ENCODE measurements at regions not wholly inside any gene's neighbourhood (a gene's known extent, or its start where the extent isn't known, plus 50 kb on each side); places are given as distances from the start of the nearest gene placed in this dataset.

- FAIRE-seq = no peak
- TF ChIP-seq POLR2A (IDR thresholded peaks at IDR 0.05; ENCODE audit: low read depth, low read length) (no peak), POU2F2 (IDR thresholded peaks at IDR 0.05; ENCODE audit: low read depth, low read length) (no peak), POLR2AphosphoS5 (IDR thresholded peaks at IDR 0.05; ENCODE audit: low read depth, low read length) (no peak), PAX5 (IDR thresholded peaks at IDR 0.05; ENCODE audit: insufficient read depth, low read length, severe bottlenecking) (no peak), SPI1 (IDR thresholded peaks at IDR 0.05; ENCODE audit: low read depth, low read length) (no peak), TAF1 (IDR thresholded peaks at IDR 0.05; ENCODE audit: low read depth, low read length) (no peak)
- no peak for DNase-seq (ENCODE audit: insufficient read length, low spot score)
Measured at GRCh38 chr4:126241634-126242033, 926.9 kb downstream of the FAT4 start.

GRCh38 chr4:126242679-126243390, 928.1 kb downstream of the FAT4 start:
- FAIRE-seq (no peak), DNase-seq (ENCODE audit: insufficient read length, low spot score) (no peak)
- TF ChIP-seq PAX5 (IDR thresholded peaks at IDR 0.05; ENCODE audit: insufficient read depth, low read length, severe bottlenecking) (no peak), POLR2A (IDR thresholded peaks at IDR 0.05; ENCODE audit: low read depth, low read length) (no peak), SPI1 (IDR thresholded peaks at IDR 0.05; ENCODE audit: low read depth, low read length) (no peak), POU2F2 (IDR thresholded peaks at IDR 0.05; ENCODE audit: low read depth, low read length) (no peak), POLR2AphosphoS5 (IDR thresholded peaks at IDR 0.05; ENCODE audit: low read depth, low read length) (no peak)

GRCh38 chr4:126247409-126247808, 932.7 kb downstream of the FAT4 start:
- no peak for FAIRE-seq
- DNase-seq (ENCODE audit: insufficient read length, low spot score) = no peak
- TF ChIP-seq POLR2A (IDR thresholded peaks at IDR 0.05; ENCODE audit: low read depth, low read length) (no peak), POU2F2 (IDR thresholded peaks at IDR 0.05; ENCODE audit: low read depth, low read length) (no peak), TAF1 (IDR thresholded peaks at IDR 0.05; ENCODE audit: low read depth, low read length) (no peak), PAX5 (IDR thresholded peaks at IDR 0.05; ENCODE audit: insufficient read depth, low read length, severe bottlenecking) (no peak), POLR2AphosphoS5 (IDR thresholded peaks at IDR 0.05; ENCODE audit: low read depth, low read length) (no peak)

GRCh38 chr4:126250006-126250405, 935.3 kb downstream of the FAT4 start:
- DNase-seq (ENCODE audit: insufficient read length, low spot score) (no peak), FAIRE-seq (no peak)
- no peak for TF ChIP-seq PAX5 (IDR thresholded peaks at IDR 0.05; ENCODE audit: insufficient read depth, low read length, severe bottlenecking)
- TF ChIP-seq POLR2AphosphoS5 (IDR thresholded peaks at IDR 0.05; ENCODE audit: low read depth, low read length) = no peak
- no peak for TF ChIP-seq SPI1 (IDR thresholded peaks at IDR 0.05; ENCODE audit: low read depth, low read length)
- no peak for TF ChIP-seq TAF1 (IDR thresholded peaks at IDR 0.05; ENCODE audit: low read depth, low read length)
- TF ChIP-seq POLR2A (IDR thresholded peaks at IDR 0.05; ENCODE audit: low read depth, low read length) = no peak
- TF ChIP-seq POU2F2 (IDR thresholded peaks at IDR 0.05; ENCODE audit: low read depth, low read length) = no peak

- DNase-seq (ENCODE audit: insufficient read length, low spot score) (no peak), FAIRE-seq (no peak)
- TF ChIP-seq SPI1 (IDR thresholded peaks at IDR 0.05; ENCODE audit: low read depth, low read length) (no peak), POLR2AphosphoS5 (IDR thresholded peaks at IDR 0.05; ENCODE audit: low read depth, low read length) (no peak), TAF1 (IDR thresholded peaks at IDR 0.05; ENCODE audit: low read depth, low read length) (no peak), POU2F2 (IDR thresholded peaks at IDR 0.05; ENCODE audit: low read depth, low read length) (no peak), POLR2A (IDR thresholded peaks at IDR 0.05; ENCODE audit: low read depth, low read length) (no peak), PAX5 (IDR thresholded peaks at IDR 0.05; ENCODE audit: insufficient read depth, low read length, severe bottlenecking) (no peak)
Measured at GRCh38 chr4:126251169-126251568, 936.4 kb downstream of the FAT4 start.

- DNase-seq (ENCODE audit: insufficient read length, low spot score) (no peak), FAIRE-seq (no peak)
- no peak for TF ChIP-seq SPI1 (IDR thresholded peaks at IDR 0.05; ENCODE audit: low read depth, low read length)
- TF ChIP-seq PAX5 (IDR thresholded peaks at IDR 0.05; ENCODE audit: insufficient read depth, low read length, severe bottlenecking) = no peak
- TF ChIP-seq TAF1 (IDR thresholded peaks at IDR 0.05; ENCODE audit: low read depth, low read length) = no peak
- TF ChIP-seq POLR2A (IDR thresholded peaks at IDR 0.05; ENCODE audit: low read depth, low read length) = no peak
Measured at GRCh38 chr4:126262665-126263064, 947.9 kb downstream of the FAT4 start.

- DNase-seq (ENCODE audit: insufficient read length, low spot score) (no peak), FAIRE-seq (no peak)
- no peak for TF ChIP-seq TAF1 (IDR thresholded peaks at IDR 0.05; ENCODE audit: low read depth, low read length)
- TF ChIP-seq POLR2AphosphoS5 (IDR thresholded peaks at IDR 0.05; ENCODE audit: low read depth, low read length) = no peak
- TF ChIP-seq SPI1 (IDR thresholded peaks at IDR 0.05; ENCODE audit: low read depth, low read length) = no peak
- no peak for TF ChIP-seq PAX5 (IDR thresholded peaks at IDR 0.05; ENCODE audit: insufficient read depth, low read length, severe bottlenecking)
- no peak for TF ChIP-seq POU2F2 (IDR thresholded peaks at IDR 0.05; ENCODE audit: low read depth, low read length)
- TF ChIP-seq POLR2A (IDR thresholded peaks at IDR 0.05; ENCODE audit: low read depth, low read length) = no peak
Measured at GRCh38 chr4:126264839-126265238, 950.1 kb downstream of the FAT4 start.

GRCh38 chr4:126265888-126266287, 951.1 kb downstream of the FAT4 start:
- DNase-seq (ENCODE audit: insufficient read length, low spot score) = no peak
- TF ChIP-seq PAX5 (IDR thresholded peaks at IDR 0.05; ENCODE audit: insufficient read depth, low read length, severe bottlenecking) (no peak), POU2F2 (IDR thresholded peaks at IDR 0.05; ENCODE audit: low read depth, low read length) (no peak), POLR2AphosphoS5 (IDR thresholded peaks at IDR 0.05; ENCODE audit: low read depth, low read length) (no peak), POLR2A (IDR thresholded peaks at IDR 0.05; ENCODE audit: low read depth, low read length) (no peak)
- no peak for FAIRE-seq

GRCh38 chr4:126267689-126268088, 952.9 kb downstream of the FAT4 start:
- no peak for DNase-seq (ENCODE audit: insufficient read length, low spot score)
- FAIRE-seq = no peak
- TF ChIP-seq TAF1 (IDR thresholded peaks at IDR 0.05; ENCODE audit: low read depth, low read length) (no peak), POLR2A (IDR thresholded peaks at IDR 0.05; ENCODE audit: low read depth, low read length) (no peak), SPI1 (IDR thresholded peaks at IDR 0.05; ENCODE audit: low read depth, low read length) (no peak), POU2F2 (IDR thresholded peaks at IDR 0.05; ENCODE audit: low read depth, low read length) (no peak), POLR2AphosphoS5 (IDR thresholded peaks at IDR 0.05; ENCODE audit: low read depth, low read length) (no peak), PAX5 (IDR thresholded peaks at IDR 0.05; ENCODE audit: insufficient read depth, low read length, severe bottlenecking) (no peak)

GRCh38 chr4:126268106-126268505, 953.4 kb downstream of the FAT4 start:
- FAIRE-seq (no peak), DNase-seq (ENCODE audit: insufficient read length, low spot score) (no peak)
- TF ChIP-seq TAF1 (IDR thresholded peaks at IDR 0.05; ENCODE audit: low read depth, low read length) = no peak
- TF ChIP-seq SPI1 (IDR thresholded peaks at IDR 0.05; ENCODE audit: low read depth, low read length) = no peak
